Fibroblast of skin of abdomen (primary cell): ENCODE measurements at regions not wholly inside any gene's neighbourhood (a gene's known extent, or its start where the extent isn't known, plus 50 kb on each side); places are given as distances from the start of the nearest gene placed in this dataset.

ENCODE experiments used
- DNase-seq: peaks from one replicate; pipeline ENCODE4 v3.0.0-alpha.2; 2013

DNA sequence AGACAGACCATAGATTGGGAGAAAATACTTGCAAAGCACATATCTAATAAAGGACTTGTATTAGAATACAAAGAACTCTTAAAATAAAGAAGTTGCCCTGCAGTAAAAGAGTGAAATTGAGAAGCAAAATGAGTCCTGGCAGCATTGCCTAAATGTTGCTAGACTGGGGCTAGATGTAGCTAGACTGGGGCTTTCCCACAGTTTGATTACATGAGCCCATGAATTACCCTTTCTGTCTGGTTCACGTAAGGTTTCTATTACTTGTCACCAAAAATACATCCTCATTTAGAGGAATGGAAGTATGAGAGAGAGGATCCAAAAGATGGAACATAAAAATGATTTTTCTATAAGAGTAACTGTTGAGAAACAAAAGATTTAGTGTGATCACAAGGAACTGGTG, 57.6 kb upstream of the CCDC28A start:
- no peak for DNase-seq

DNA sequence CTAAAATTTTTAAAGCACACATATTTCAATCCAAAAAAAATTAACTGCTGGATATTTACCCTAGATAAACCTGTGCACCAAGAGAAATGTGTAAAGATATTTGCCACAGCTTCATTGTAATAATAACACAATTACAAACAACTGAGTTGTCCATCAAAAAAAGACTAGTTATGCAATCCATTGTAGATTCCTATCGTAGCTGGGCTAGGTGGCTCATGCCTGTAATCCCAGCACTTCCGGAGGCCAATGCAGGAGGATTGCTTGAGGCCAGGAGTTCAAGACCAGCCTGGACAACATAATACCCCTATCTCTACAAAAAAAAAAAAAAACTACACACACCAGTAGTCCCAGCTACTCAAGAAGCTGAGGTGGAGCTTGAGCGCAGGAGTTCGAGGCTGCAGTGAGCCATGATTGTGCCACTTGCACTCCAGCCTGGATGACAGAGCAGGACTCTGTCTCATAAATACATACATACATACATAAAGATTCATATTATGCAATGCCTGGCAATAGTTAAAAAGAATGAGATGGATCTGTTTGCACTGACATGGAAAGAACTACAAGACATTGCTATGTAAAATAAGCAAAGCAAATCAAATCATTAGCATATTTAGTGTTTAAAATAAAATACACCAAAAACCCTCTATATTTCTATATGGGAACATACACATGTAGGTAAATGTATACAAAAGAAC, 56.5 kb upstream of the CCDC28A start:
- DNase-seq = no peak

DNA sequence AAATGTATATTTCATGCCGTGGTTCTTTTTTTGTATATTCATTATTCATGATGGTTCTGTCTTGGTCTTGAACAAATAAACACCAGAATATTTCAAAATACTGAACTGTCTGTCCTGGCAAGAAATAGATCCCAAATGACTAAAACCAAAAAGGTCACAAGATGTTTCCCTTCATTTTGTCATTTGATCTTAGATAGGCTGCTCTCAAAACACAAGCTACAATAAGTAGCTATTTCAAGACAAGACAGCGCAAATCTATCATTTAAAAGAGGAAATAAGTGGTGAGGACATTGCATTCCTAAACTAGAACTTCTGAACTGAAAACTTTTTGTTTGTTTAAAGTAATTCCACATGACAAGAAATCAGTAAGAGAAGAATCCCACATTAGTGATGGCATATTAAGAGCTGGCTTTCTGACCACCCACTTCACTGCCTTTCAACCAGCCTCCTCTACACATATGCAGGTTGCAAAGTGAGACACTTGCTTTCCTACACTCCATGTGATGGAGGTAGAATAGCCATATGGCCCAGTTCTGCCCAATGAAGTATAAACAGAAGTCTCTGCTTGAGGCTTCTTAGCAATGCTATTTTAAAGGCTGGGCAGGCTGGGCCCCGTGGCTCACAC, 54.4 kb upstream of the CCDC28A start:
- DNase-seq = no peak

DNA sequence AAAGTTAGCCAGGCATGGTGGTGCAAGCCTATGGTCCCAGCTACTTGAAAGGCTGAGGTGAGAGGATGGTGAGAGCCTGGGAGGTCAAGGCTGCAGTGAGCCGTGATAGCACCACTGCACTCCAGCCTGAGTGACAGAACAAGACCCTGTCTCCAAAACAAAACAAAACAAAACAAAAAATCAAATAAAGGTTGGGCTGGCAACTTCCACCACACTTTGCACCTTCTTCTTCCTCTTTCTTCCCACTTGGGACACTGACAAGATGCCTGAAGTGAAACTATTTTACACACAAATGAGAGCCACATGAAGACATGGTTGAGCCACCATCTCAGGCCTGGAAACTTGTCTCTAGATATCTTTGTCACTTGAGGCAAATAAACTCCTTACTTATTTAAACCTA, 53.8 kb upstream of the CCDC28A start:
- DNase-seq = no peak

DNA sequence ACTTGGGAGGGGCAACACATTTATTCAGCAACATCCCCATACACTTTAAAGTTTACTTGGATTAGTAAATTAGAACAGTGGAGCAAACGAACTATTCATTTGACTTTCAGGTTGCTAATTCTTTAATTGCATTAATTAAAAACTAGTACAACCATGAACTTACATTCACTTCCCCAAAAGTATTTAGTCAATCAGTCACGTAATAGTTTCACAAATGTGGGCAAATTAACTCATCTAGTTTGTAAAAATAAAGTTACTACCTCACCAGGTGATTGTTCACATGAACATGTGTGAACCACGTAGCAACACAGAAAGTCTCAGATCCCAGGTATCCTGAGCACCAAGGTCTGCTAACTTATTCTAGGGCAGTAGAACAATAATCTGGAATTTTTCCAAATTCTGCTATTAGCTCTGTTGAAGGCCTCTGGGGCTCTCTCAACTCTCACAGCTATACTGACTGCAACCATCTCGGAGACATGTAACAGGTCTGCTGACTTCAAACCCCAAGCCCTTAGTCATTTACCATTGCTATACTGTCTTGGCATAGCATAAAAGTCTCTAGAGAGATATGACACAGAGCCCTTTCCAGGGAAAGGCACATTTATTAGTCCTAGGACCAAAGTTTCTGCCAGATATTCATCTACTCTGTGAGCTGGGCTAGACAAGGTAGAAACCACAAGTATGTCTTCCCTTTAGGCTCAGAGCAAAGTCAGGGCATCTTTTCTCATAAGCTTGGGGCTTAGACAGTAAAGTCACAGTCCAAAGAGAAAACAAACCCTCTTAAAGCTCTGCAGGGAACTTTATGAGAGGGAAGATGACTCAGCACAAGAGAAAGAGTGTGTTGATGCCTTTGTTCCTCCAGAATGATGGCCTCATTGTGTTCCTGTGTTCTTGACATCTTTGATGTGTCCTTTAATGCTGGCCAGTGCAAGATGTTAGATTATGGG, 50.9 kb upstream of the CCDC28A start:
- peak; percentile 69 for DNase-seq
